ENCODE measurements at regions not wholly inside any gene's neighbourhood (a gene's known extent, or its start where the extent isn't known, plus 50 kb on each side); places are given as distances from the start of the nearest gene placed in this dataset.

- TF ChIP-seq CTCF (IDR thresholded peaks at IDR 0.05), result no peak
- TF ChIP-seq POLR2A (IDR thresholded peaks at IDR 0.05), result no peak
Measured at GRCh38 chr1:30286241-30286987, 437.0 kb downstream of the MATN1 start.

Data from thyroid gland (tissue), 4 donors.